OCI-LY1 (cell line): ENCODE measurements at regions not wholly inside any gene's neighbourhood (a gene's known extent, or its start where the extent isn't known, plus 50 kb on each side); places are given as distances from the start of the nearest gene placed in this dataset.

ENCODE experiments used
- H2AFZ ChIP-seq: fragments of 200-600 bp; sonication (generic), shearing (Covaris generic); 2 replicates; pipeline ENCODE4 v1.6.0; 2014; ENCODE audit warnings: antibody characterized with exemption, mild to moderate bottlenecking, low read length
- H3F3A ChIP-seq: fragments of 200-600 bp; sonication (generic), shearing (Covaris generic); 2 replicates; pipeline ENCODE4 v1.6.0; 2014; ENCODE audit warnings: mild to moderate bottlenecking, antibody characterized with exemption, low read length, moderate library complexity; ENCODE audit not compliant: insufficient read depth
- H3K27ac ChIP-seq: fragments of 200-600 bp; sonication (generic); 2 replicates; pipeline ENCODE4 v1.5.1; 2014; ENCODE audit warnings: low read length, mixed run types, mild to moderate bottlenecking, low read depth; ENCODE audit not compliant: poor library complexity, severe bottlenecking
- H3K27me3 ChIP-seq: fragments of 200-600 bp; sonication (generic); 2 replicates; pipeline ENCODE4 v1.6.0; 2014; ENCODE audit warnings: antibody characterized with exemption, mild to moderate bottlenecking, low read length, moderate library complexity; ENCODE audit not compliant: insufficient read depth
- H3K36me3 ChIP-seq: fragments of 200-600 bp; sonication (generic); 2 replicates; pipeline ENCODE4 v1.6.1; 2014; ENCODE audit warnings: mild to moderate bottlenecking, antibody characterized with exemption, low read length, moderate library complexity, mixed read lengths; ENCODE audit not compliant: insufficient read depth
- H3K4me1 ChIP-seq: fragments of 200-600 bp; sonication (generic); 2 replicates; pipeline ENCODE4 v1.5.1; 2014; ENCODE audit warnings: mild to moderate bottlenecking, low read length, moderate library complexity; ENCODE audit not compliant: insufficient read depth, severe bottlenecking
- H3K4me2 ChIP-seq: fragments of 200-600 bp; sonication (generic), shearing (Covaris generic); 2 replicates; pipeline ENCODE4 v1.6.1; 2014; ENCODE audit warnings: low read length
- H3K4me3 ChIP-seq: fragments of 200-600 bp; sonication (generic); 2 replicates; pipeline ENCODE4 v1.5.1; 2014; ENCODE audit warnings: low read length, low read depth, mild to moderate bottlenecking, mixed read lengths; ENCODE audit not compliant: poor library complexity, severe bottlenecking
- H3K79me2 ChIP-seq: fragments of 200-600 bp; shearing (Covaris generic); 2 replicates; pipeline ENCODE4 v1.6.1; 2016; ENCODE audit warnings: mixed run types, low read length, mixed read lengths; ENCODE audit not compliant: insufficient read depth
- H3K9ac ChIP-seq: fragments of 200-600 bp; sonication (generic), shearing (Covaris generic); 2 replicates; pipeline ENCODE4 v1.6.1; 2014; ENCODE audit warnings: mild to moderate bottlenecking, low read length, mixed read lengths
- H3K9me2 ChIP-seq: fragments of 200-600 bp; sonication (generic), shearing (Covaris generic); 2 replicates; pipeline ENCODE4 v1.6.1; 2014; ENCODE audit warnings: low read depth, mild to moderate bottlenecking, low read length, mixed read lengths
- H3K9me3 ChIP-seq: fragments of 200-600 bp; shearing (Covaris generic); 2 replicates; pipeline ENCODE4 v1.6.1; 2014; ENCODE audit warnings: low read length, mixed read lengths
- H4K20me1 ChIP-seq: fragments of 200-600 bp; sonication (generic), shearing (Covaris generic); 2 replicates; pipeline ENCODE4 v1.6.0; 2016; ENCODE audit warnings: mild to moderate bottlenecking, low read length; ENCODE audit not compliant: insufficient read depth
- CTCF ChIP-seq: fragments of 200-600 bp; sonication (generic), shearing (Covaris generic); IDR thresholded peaks from 2 replicates; pipeline ENCODE4 v1.5.1; 2017; ENCODE audit warnings: mild to moderate bottlenecking, antibody characterized with exemption, low read length, moderate library complexity, mixed read lengths
- EZH2 ChIP-seq: fragments of 200-600 bp; sonication (generic), shearing (Covaris generic); IDR thresholded peaks from 2 replicates; pipeline ENCODE4 v1.8.0; 2017; ENCODE audit warnings: borderline replicate concordance, mixed run types, mild to moderate bottlenecking, antibody characterized with exemption, low read length, moderate library complexity, mixed read lengths

GRCh38 chr18:23334569-23334968, 118.5 kb upstream of the RIOK3 start:
- Histone ChIP-seq H3K27me3 (no peaks in the 10 kb centered on the region), H3K4me2 (no peak overlapping the region), H3K4me3 (no peak overlapping the region), H3K36me3 (peaks cover 4% of the 10 kb centered on the region; the same call in 1 of the 2 replicates), H4K20me1 (no peaks in the 10 kb centered on the region), H3K4me1 (peaks cover 24% of the 10 kb centered on the region), H3K9me2 (no peaks in the 10 kb centered on the region), H3K9ac (no peak overlapping the region), H2AFZ (no peak overlapping the region), H3K79me2 (no peaks in the 10 kb centered on the region), H3F3A (no peaks in the 10 kb centered on the region), H3K9me3 (no peaks in the 10 kb centered on the region), H3K27ac (no peak overlapping the region)
- TF ChIP-seq CTCF (no peak), EZH2 (no peak)

GRCh38 chr18:23336101-23336500, 117.0 kb upstream of the RIOK3 start:
- Histone ChIP-seq H3K36me3 (peaks cover 4% of the 10 kb centered on the region; the same call in 1 of the 2 replicates), H3K4me2 (no peak overlapping the region), H3F3A (no peaks in the 10 kb centered on the region), H3K79me2 (no peaks in the 10 kb centered on the region), H3K4me3 (no peak overlapping the region), H2AFZ (no peak overlapping the region), H3K9me2 (no peaks in the 10 kb centered on the region), H3K27me3 (no peaks in the 10 kb centered on the region), H3K9ac (no peak overlapping the region), H3K9me3 (no peaks in the 10 kb centered on the region), H3K27ac (no peak overlapping the region), H3K4me1 (peaks cover 12% of the 10 kb centered on the region), H4K20me1 (no peaks in the 10 kb centered on the region)
- TF ChIP-seq EZH2 (no peak), CTCF (no peak)

GRCh38 chr18:23337599-23338444, 115.3 kb upstream of the RIOK3 start:
- H3K9ac ChIP-seq: no peak overlapping the region
- no peaks in the 10 kb centered on the region for H3K9me3 ChIP-seq
- no peaks in the 10 kb centered on the region for H4K20me1 ChIP-seq
- no peaks in the 10 kb centered on the region for H3K36me3 ChIP-seq
- H2AFZ ChIP-seq: no peak overlapping the region
- peaks cover 5% of the 10 kb centered on the region for H3K4me1 ChIP-seq
- H3K27ac ChIP-seq: no peak overlapping the region
- no peaks in the 10 kb centered on the region for H3K9me2 ChIP-seq
- no peak overlapping the region for H3K4me3 ChIP-seq
- no peaks in the 10 kb centered on the region for H3K79me2 ChIP-seq
- H3K4me2 ChIP-seq: no peak overlapping the region
- H3K27me3 ChIP-seq: no peaks in the 10 kb centered on the region
- no peak for TF ChIP-seq CTCF
- no peak for TF ChIP-seq EZH2
- no peaks in the 10 kb centered on the region for H3F3A ChIP-seq
